ENCODE measurements at regions not wholly inside any gene's neighbourhood (a gene's known extent, or its start where the extent isn't known, plus 50 kb on each side); places are given as distances from the start of the nearest gene placed in this dataset.

- DNase-seq (ENCODE audit: extremely low read depth in 1 of 4, low spot score in 3 of 4) = no peak
- Histone ChIP-seq H3K27me3 (ENCODE audit: control insufficient read depth in 2 of 2, insufficient read depth in 2 of 2, low read length in 2 of 2) (no peaks in the 10 kb centered on the region), H3K4me3 (no peak overlapping the region), H2AFZ (ENCODE audit: low read depth, low read length) (no peak overlapping the region), H4K20me1 (replicated peaks; ENCODE audit: control insufficient read depth, insufficient read depth, low read length) (no peaks in the 10 kb centered on the region), H3K79me2 (ENCODE audit: control insufficient read depth, insufficient read depth, low read length) (no peaks in the 10 kb centered on the region), H3K4me1 (replicated peaks in 1 of 2; ENCODE audit: control insufficient read depth in 2 of 2, insufficient read depth in 2 of 2, low read length in 2 of 2) (no peaks in the 10 kb centered on the region), H3K9me1 (ENCODE audit: control insufficient read depth, insufficient read depth, low read length) (no peaks in the 10 kb centered on the region), H3K36me3 (ENCODE audit: control insufficient read depth, insufficient read depth, low read length) (no peaks in the 10 kb centered on the region), H3K9ac (ENCODE audit: insufficient read depth in 1 of 2, low read depth in 2 of 2, low read length in 2 of 2) (no peak overlapping the region), H3K27ac (ENCODE audit: extremely low read depth, low read depth, low read length) (no peak overlapping the region), H3K9me3 (replicated peaks; ENCODE audit: control insufficient read depth, insufficient read depth, low read depth, low read length) (no peaks in the 10 kb centered on the region), H3K4me2 (ENCODE audit: insufficient read depth, low read length) (no peak overlapping the region)
- POLR2A ChIA-PET = interaction anchor here (1.2 kb wide), 1 partner anchor 20 kb away, joined by 3 read pairs; no protein-coding TSS in a partner anchor
- no peak for FAIRE-seq
- intact Hi-C loops (cut with micrococcal nuclease) = no loop called here
- CTCF ChIA-PET (ENCODE audit: low intra/inter-chr PET ratio) = no interaction called here
- 5% methylated on average over 2 of the region's 2 CpGs for WGBS (ENCODE audit: insufficient coverage, low coverage, missing lambda C conversion rate)
- ATAC-seq = no peak
- BruUV-seq (replicated peaks) = no TSS peak
- in situ Hi-C loops (cut with MboI) = no loop called here
- TF ChIP-seq RBM15 (IDR thresholded peaks at IDR 0.05; ENCODE audit: insufficient read depth, low read length) (no peak), MAZ (CRISPR knock-in tag; conservative IDR thresholded peaks at IDR 0.05 in 1 of 2, IDR thresholded peaks at IDR 0.05 in 1 of 2) (no peak)
Observed at GRCh38 chr3:139182143-139182542, 137.5 kb upstream of the PRR23C start.

GRCh38 chr3:139182598-139182997 lies 137.9 kb upstream of the PRR23C start:
- Histone ChIP-seq H3K27ac (ENCODE audit: extremely low read depth, low read depth, low read length) (no peak overlapping the region), H3K4me2 (ENCODE audit: insufficient read depth, low read length) (no peak overlapping the region), H3K79me2 (ENCODE audit: control insufficient read depth, insufficient read depth, low read length) (no peaks in the 10 kb centered on the region), H4K20me1 (replicated peaks; ENCODE audit: control insufficient read depth, insufficient read depth, low read length) (no peaks in the 10 kb centered on the region), H3K4me3 (no peak overlapping the region), H3K27me3 (ENCODE audit: control insufficient read depth in 2 of 2, insufficient read depth in 2 of 2, low read length in 2 of 2) (no peaks in the 10 kb centered on the region), H3K9me3 (replicated peaks; ENCODE audit: control insufficient read depth, insufficient read depth, low read depth, low read length) (no peaks in the 10 kb centered on the region), H3K4me1 (replicated peaks in 1 of 2; ENCODE audit: control insufficient read depth in 2 of 2, insufficient read depth in 2 of 2, low read length in 2 of 2) (no peaks in the 10 kb centered on the region), H3K36me3 (ENCODE audit: control insufficient read depth, insufficient read depth, low read length) (no peaks in the 10 kb centered on the region), H3K9ac (ENCODE audit: insufficient read depth in 1 of 2, low read depth in 2 of 2, low read length in 2 of 2) (no peak overlapping the region), H2AFZ (ENCODE audit: low read depth, low read length) (no peak overlapping the region), H3K9me1 (ENCODE audit: control insufficient read depth, insufficient read depth, low read length) (no peaks in the 10 kb centered on the region)
- FAIRE-seq = no peak
- CTCF ChIA-PET (ENCODE audit: low intra/inter-chr PET ratio) = no interaction called here
- BruUV-seq (replicated peaks) = no TSS peak
- no peak for ATAC-seq
- intact Hi-C loops (cut with micrococcal nuclease) (no loop called here), in situ Hi-C loops (cut with MboI) (no loop called here)
- POLR2A ChIA-PET = interaction anchor here (1.2 kb wide), 1 partner anchor 21 kb away, joined by 3 read pairs; no protein-coding TSS in a partner anchor
- 0% methylated on average over 2 of the region's 2 CpGs for WGBS (ENCODE audit: insufficient coverage, low coverage, missing lambda C conversion rate)
- DNase-seq (ENCODE audit: extremely low read depth in 1 of 4, low spot score in 3 of 4) = no peak
- TF ChIP-seq MAFG (tag; conservative IDR thresholded peaks at IDR 0.05) = no peak
- no peak for TF ChIP-seq TFAM (CRISPR knock-in tag; conservative IDR thresholded peaks at IDR 0.05)
- no peak for TF ChIP-seq NR2C1 (IDR thresholded peaks at IDR 0.05)
- no peak for TF ChIP-seq NR2C1 (tag; IDR thresholded peaks at IDR 0.05)
- no peak for TF ChIP-seq ZNF277 (CRISPR knock-in tag; IDR thresholded peaks at IDR 0.05; ENCODE audit: borderline replicate concordance)
- no peak for TF ChIP-seq TEAD2 (tag; IDR thresholded peaks at IDR 0.05)
- TF ChIP-seq ZNF280B (CRISPR knock-in tag; IDR thresholded peaks at IDR 0.05) = no peak
- TF ChIP-seq HNRNPK (IDR thresholded peaks at IDR 0.05; ENCODE audit: low read depth, low read length, poor library complexity, severe bottlenecking) = no peak
- no peak for TF ChIP-seq TRIM24 (IDR thresholded peaks at IDR 0.05)
- TF ChIP-seq ESRRA (IDR thresholded peaks at IDR 0.05; ENCODE audit: borderline replicate concordance, low read depth) = no peak
- TF ChIP-seq PREB (CRISPR knock-in tag; IDR thresholded peaks at IDR 0.05) = no peak
- no peak for TF ChIP-seq ZNF324 (CRISPR knock-in tag; IDR thresholded peaks at IDR 0.05)
